ENCODE measurements at regions not wholly inside any gene's neighbourhood (a gene's known extent, or its start where the extent isn't known, plus 50 kb on each side); places are given as distances from the start of the nearest gene placed in this dataset.

DNA sequence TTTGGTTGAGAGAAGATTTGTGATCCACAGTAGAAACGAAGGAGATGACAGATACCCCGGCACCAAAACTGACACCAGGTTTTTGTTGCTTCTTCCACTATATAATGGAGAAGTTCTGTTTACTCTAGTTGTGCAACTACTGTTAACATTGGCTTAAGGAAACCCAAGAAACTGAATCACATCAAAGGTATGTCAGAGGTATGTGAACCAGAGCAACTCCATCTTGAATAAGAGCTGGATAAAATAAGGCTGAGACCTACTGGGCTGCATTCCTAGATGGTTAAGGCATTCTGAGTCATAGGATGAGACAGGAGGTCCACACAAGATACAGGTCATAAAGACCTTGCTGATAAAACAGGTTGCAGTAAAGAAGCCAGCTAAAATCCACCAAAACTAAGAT lies 173.7 kb upstream of the CAMK1G start:
- FAIRE-seq (no peak), DNase-seq (ENCODE audit: insufficient read length) (no peak)
- TF ChIP-seq POLR2A (IDR thresholded peaks at IDR 0.05; ENCODE audit: low read depth, low read length): no peak
- TF ChIP-seq POLR2AphosphoS5 (IDR thresholded peaks at IDR 0.05; ENCODE audit: low read depth, low read length): no peak
- TF ChIP-seq TAF1 (IDR thresholded peaks at IDR 0.05; ENCODE audit: borderline replicate concordance, low read depth, low read length): no peak

DNA sequence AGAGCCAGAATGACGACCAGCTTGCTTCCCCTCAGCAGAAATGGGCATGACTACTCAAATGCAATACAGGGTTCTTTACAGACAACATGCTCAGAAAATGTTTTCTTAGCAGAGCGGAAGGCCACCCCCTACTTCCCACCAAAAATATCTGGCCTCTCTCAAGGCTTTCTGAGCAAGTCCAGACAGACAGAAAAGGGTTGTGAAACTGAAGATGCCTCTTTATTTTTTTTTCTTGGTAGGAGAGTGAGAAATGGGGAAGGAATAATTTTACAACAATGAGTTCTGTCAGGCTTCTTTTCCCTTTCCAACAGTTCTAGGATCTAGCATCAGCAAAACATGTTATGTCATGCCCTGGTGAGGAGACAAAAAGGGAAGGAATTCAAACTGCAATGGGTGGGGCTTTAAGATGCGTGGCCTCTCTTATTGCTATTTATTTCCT lies 172.0 kb upstream of the CAMK1G start:
- DNase-seq (ENCODE audit: insufficient read length): no peak
- no peak for FAIRE-seq
- TF ChIP-seq POLR2AphosphoS5 (IDR thresholded peaks at IDR 0.05; ENCODE audit: low read depth, low read length) (no peak), TAF1 (IDR thresholded peaks at IDR 0.05; ENCODE audit: borderline replicate concordance, low read depth, low read length) (no peak), POLR2A (IDR thresholded peaks at IDR 0.05; ENCODE audit: low read depth, low read length) (no peak)

DNA sequence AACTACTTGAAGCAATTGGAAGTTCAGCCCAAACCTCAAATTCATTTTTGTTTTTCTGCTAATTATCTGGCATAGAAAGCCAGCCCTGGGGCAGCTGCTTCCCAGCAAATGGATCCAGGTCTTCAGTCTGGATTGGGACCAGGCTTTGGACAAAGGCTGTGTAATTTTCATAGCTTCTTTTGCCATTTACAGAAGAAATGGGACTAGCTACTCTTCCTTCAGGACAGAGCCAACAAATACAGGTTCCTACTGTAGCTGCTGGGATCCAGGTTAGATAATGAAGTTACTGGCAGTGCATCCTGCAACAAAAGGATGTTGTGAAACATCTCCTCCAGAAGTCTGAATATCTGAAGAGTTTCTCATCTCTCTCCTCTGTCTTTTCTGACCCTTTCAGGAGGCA lies 171.5 kb upstream of the CAMK1G start:
- no peak for DNase-seq (ENCODE audit: insufficient read length)
- TF ChIP-seq POLR2AphosphoS5 (IDR thresholded peaks at IDR 0.05; ENCODE audit: low read depth, low read length): no peak
- no peak for TF ChIP-seq TAF1 (IDR thresholded peaks at IDR 0.05; ENCODE audit: borderline replicate concordance, low read depth, low read length)
- TF ChIP-seq POLR2A (IDR thresholded peaks at IDR 0.05; ENCODE audit: low read depth, low read length): no peak
- no peak for FAIRE-seq

DNA sequence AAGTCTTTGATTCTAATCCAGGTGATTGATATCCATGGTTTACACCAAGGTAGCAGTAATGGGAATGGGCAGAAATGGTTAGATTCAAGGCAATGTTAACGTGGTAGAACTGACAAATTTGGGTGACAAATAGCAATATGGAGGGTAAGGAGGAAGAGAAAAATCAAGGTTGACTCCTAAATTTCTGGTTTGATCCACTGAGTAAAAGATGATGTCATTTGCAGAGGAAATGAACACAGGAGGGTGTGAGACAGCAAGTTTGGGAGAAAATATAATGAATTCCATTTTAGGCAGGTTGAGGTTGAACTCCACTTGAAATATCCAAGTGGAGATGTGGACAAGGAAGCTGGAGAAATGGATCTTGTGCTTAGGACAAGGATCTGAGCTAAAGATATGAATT lies 170.9 kb upstream of the CAMK1G start:
- FAIRE-seq (no peak), DNase-seq (ENCODE audit: insufficient read length) (no peak)
- no peak for TF ChIP-seq TAF1 (IDR thresholded peaks at IDR 0.05; ENCODE audit: borderline replicate concordance, low read depth, low read length)
- no peak for TF ChIP-seq POLR2A (IDR thresholded peaks at IDR 0.05; ENCODE audit: low read depth, low read length)
- TF ChIP-seq POLR2AphosphoS5 (IDR thresholded peaks at IDR 0.05; ENCODE audit: low read depth, low read length): no peak

DNA sequence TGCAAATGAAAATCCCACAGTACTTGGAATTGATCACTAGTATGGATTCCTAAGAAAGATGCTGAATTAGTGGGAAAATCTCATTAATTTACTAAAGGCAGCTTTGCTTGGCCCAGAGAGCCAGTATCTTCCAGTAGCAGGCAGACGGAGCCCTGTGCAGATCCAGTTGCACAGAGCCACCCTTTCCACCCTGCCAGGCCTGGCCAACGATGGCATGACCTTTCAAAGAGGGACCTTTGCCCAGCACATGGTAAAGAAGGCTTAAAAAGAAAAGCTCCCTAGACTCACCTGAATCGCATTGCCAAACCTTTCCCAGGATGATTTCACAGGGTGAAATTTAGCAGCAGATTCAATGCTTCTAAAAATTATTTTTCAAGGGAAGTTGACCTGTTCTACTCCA lies 170.5 kb upstream of the CAMK1G start:
- no peak for DNase-seq (ENCODE audit: insufficient read length)
- no peak for FAIRE-seq
- TF ChIP-seq POLR2A (IDR thresholded peaks at IDR 0.05; ENCODE audit: low read depth, low read length) (no peak), TAF1 (IDR thresholded peaks at IDR 0.05; ENCODE audit: borderline replicate concordance, low read depth, low read length) (no peak), POLR2AphosphoS5 (IDR thresholded peaks at IDR 0.05; ENCODE audit: low read depth, low read length) (no peak)

DNA sequence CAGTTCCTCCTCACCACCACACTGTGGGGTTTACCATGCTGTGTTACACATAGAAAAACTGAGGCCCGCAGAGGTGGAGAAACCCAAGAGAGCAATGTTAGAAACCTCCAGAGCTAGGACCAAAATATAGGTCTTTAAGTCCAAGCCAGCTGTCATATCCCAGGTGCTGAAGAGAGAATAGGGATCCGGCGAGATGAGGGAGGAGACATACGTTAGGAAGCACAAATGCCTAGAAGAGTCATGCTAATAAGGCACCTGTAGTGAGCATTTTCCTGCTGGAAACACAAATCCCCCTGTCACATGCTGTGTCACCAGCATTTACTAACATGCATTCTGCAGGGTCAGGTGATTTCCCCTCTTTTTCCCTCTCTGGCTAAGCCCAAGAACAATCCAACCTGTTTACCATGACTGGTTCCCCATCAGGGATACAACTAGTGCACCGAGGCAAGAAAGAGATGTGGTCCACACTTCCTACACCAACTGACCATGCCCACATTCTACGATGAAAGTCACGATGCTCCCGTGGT lies 168.6 kb upstream of the CAMK1G start:
- no peak for FAIRE-seq
- no peak for TF ChIP-seq POLR2AphosphoS5 (IDR thresholded peaks at IDR 0.05; ENCODE audit: low read depth, low read length)
- TF ChIP-seq POLR2A (IDR thresholded peaks at IDR 0.05; ENCODE audit: low read depth, low read length): no peak
- TF ChIP-seq TAF1 (IDR thresholded peaks at IDR 0.05; ENCODE audit: borderline replicate concordance, low read depth, low read length): no peak
- no peak for DNase-seq (ENCODE audit: insufficient read length)

DNA sequence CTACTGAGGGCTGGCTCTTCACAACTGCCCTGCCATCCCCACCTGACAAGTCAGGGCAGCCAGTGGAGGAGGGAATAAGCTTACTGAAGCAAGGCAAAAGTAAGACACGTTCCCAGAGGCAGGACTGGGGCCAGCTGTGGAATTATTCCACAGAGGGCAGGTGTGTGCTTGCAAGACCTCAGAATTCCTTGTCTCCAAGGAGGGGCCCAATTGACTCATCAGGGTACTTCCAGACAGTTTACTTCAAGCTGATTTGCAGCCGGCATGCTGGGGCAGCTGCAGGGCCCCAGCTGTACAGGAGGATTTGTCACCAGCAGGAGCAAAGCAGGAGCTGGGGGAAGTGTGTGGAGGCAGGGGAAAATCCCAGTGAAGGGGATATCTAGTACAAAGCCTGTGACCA lies 167.5 kb upstream of the CAMK1G start:
- DNase-seq (ENCODE audit: insufficient read length) (no peak), FAIRE-seq (no peak)
- no peak for TF ChIP-seq TAF1 (IDR thresholded peaks at IDR 0.05; ENCODE audit: borderline replicate concordance, low read depth, low read length)
- TF ChIP-seq POLR2A (IDR thresholded peaks at IDR 0.05; ENCODE audit: low read depth, low read length): no peak
- no peak for TF ChIP-seq POLR2AphosphoS5 (IDR thresholded peaks at IDR 0.05; ENCODE audit: low read depth, low read length)

DNA sequence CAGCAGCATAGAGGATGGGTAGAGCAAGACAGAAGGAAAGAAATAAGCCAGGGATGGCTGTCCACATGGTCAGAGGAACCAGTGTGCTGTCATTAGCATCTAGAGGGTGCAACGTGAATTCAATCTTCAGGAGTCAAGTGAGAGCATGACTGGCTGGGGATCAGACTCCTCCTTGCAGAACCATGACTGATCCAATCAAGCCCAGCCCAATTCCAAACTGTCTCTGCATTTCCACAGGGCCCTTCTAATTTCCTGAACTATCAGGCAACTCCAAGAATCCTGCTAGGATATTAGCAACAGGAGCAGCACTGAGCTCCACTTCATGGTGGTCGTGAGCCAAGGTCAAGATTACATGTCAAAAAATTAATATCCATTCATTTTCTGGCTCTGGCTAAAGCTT lies 166.8 kb upstream of the CAMK1G start:
- no peak for TF ChIP-seq TAF1 (IDR thresholded peaks at IDR 0.05; ENCODE audit: borderline replicate concordance, low read depth, low read length)
- no peak for TF ChIP-seq POLR2A (IDR thresholded peaks at IDR 0.05; ENCODE audit: low read depth, low read length)
- TF ChIP-seq POLR2AphosphoS5 (IDR thresholded peaks at IDR 0.05; ENCODE audit: low read depth, low read length): no peak
- no peak for FAIRE-seq
- DNase-seq (ENCODE audit: insufficient read length): no peak

DNA sequence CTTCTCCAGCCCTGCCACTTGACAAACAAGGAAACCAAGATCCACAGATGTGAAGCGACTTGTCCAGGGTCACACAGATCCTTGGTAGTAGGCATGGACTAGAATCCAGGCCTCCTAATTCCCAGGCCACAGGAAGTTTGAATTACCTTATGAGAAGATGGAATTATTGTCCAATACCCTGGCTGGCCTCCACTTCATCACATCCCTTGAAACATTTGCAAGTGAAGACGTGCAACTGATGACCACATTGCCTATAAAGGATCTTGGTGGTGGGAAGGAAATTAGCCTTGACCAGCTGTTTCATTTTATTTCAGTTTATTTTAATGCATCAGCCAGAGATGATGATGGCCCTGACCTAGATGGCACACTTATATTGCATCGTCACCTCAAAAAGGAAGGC lies 165.8 kb upstream of the CAMK1G start:
- TF ChIP-seq POLR2A (IDR thresholded peaks at IDR 0.05; ENCODE audit: low read depth, low read length) (no peak), POLR2AphosphoS5 (IDR thresholded peaks at IDR 0.05; ENCODE audit: low read depth, low read length) (no peak), TAF1 (IDR thresholded peaks at IDR 0.05; ENCODE audit: borderline replicate concordance, low read depth, low read length) (no peak)
- DNase-seq (ENCODE audit: insufficient read length): no peak

DNA sequence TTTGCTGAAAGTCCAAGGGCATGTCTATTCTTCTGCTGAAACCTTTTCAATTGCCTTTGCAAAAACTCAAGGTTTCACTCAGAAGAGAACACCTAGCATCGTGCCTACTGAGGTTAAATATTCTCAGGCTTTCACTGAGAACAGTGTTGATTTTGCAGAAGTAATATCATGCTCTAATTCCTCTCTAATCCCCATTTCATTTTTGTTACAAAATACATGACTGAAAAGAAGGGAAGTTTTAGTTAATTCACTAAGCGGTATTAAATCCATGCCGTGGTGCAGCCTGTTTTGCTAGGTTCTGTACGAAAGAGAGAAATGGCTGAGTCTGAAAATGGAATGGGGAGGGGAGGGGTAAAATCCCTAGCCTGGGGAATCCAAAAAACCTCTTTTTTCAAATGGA lies 163.2 kb upstream of the CAMK1G start:
- TF ChIP-seq POLR2AphosphoS5 (IDR thresholded peaks at IDR 0.05; ENCODE audit: low read depth, low read length) (no peak), POLR2A (IDR thresholded peaks at IDR 0.05; ENCODE audit: low read depth, low read length) (no peak), TAF1 (IDR thresholded peaks at IDR 0.05; ENCODE audit: borderline replicate concordance, low read depth, low read length) (no peak)
- FAIRE-seq (no peak), DNase-seq (ENCODE audit: insufficient read length) (no peak)

More for the DNA sequence above, 165.8 kb upstream of the CAMK1G start:
- no peak for FAIRE-seq

DNA sequence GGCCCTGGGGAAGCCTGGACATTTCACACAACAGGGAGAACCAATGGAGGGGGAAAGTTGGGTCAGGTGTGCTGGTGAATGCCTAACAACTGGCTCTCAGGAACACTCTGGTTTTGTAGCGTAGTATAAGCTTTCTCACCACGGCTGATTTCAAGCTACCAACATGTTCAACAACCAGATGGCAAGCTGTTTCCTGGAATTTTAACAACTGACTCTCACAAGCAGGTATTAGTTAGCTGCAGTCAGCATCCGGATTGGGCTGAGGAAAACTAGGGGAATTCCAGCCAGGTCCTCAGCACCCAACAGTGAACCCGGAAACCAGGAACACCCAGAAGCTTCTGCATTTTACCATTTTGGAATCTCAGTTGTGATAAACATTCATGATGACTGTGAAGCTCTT lies 162.3 kb upstream of the CAMK1G start:
- no peak for FAIRE-seq
- no peak for DNase-seq (ENCODE audit: insufficient read length)
- TF ChIP-seq POLR2AphosphoS5 (IDR thresholded peaks at IDR 0.05; ENCODE audit: low read depth, low read length) (no peak), POLR2A (IDR thresholded peaks at IDR 0.05; ENCODE audit: low read depth, low read length) (no peak), TAF1 (IDR thresholded peaks at IDR 0.05; ENCODE audit: borderline replicate concordance, low read depth, low read length) (no peak)

DNA sequence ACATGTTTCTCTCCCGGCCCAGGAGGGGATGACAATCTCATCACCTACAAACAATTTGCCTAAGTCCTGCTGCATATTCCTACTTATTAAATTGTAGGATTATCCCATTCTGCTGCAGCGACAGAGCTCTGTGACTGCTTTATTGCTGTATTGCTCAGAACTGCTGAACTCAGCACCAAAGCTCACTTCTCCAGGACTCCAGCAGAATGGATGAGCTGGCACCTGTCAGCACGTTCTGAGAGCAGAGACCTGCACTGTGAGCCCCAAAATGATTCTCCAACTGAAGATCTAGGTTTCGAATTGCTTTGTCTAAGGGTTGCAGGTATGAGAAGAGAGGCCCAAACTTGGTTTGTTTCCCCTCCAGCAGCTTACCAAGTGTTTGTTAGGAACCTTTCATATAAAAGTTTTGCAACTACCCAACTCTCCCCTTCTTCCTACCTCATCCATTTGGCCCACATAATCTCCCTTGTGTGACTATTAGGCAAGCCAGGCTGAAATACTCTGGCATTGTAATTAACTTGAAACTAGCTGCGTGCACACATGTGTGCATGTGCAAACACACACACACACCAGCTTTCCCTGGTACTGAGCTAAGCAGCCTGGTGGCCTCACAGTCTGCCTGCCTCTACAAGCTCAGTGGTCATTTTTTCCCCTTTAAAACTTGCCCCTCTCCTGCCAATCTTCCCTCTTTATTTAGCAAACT lies 161.4 kb upstream of the CAMK1G start:
- no peak for TF ChIP-seq POLR2A (IDR thresholded peaks at IDR 0.05; ENCODE audit: low read depth, low read length)
- TF ChIP-seq TAF1 (IDR thresholded peaks at IDR 0.05; ENCODE audit: borderline replicate concordance, low read depth, low read length): no peak
- no peak for TF ChIP-seq POLR2AphosphoS5 (IDR thresholded peaks at IDR 0.05; ENCODE audit: low read depth, low read length)
- DNase-seq (ENCODE audit: insufficient read length) (no peak), FAIRE-seq (no peak)

Measured in GM12892 (cell line).